HG02678 (cell line): ENCODE measurements at regions not wholly inside any gene's neighbourhood (a gene's known extent, or its start where the extent isn't known, plus 50 kb on each side); places are given as distances from the start of the nearest gene placed in this dataset.

Source experiments
- ATAC-seq: cut with Tn5 transposase; IDR thresholded peaks from one replicate; pipeline ENCODE4 v1.9.1; 2021; ENCODE audit warnings: mild to moderate bottlenecking, moderate library complexity; ENCODE audit not compliant: unreplicated experiment

- no peak for ATAC-seq
Measured at GRCh38 chr6:108734271-108734922, 113.8 kb upstream of the ARMC2 start.

DNA sequence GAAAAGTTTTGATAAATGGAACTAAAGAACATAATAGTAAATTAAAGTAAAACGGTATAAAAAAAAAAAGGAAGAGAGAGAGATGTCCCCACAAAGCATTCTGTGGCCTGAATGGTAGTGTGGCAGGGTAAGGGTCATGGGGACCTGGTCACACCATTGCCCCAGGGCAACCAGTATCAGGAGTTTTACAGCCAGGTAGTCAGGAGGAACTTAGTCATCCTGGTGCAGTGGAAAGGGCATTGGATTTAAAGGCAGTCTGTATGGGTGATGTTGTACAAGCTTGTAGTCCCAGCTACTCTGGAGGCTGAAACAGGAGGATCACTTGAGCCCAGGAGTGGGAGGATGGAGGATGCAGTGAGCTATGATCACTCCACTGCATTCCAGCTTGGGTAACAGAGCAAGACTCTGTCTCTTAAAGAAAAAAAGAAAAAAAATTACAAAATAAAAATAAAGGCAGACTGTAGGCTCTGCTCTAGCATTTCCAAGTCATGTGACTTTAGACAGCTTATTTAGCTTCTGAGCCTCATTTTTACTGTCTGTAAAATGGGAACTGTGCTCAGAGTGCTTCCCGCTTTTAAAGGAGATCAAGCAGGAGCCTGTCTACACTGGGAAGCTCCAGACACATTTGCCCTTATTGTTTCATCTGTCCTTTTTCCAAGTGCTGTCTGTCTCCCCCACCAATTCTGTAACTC, 112.8 kb upstream of the ARMC2 start:
- no peak for ATAC-seq

DNA sequence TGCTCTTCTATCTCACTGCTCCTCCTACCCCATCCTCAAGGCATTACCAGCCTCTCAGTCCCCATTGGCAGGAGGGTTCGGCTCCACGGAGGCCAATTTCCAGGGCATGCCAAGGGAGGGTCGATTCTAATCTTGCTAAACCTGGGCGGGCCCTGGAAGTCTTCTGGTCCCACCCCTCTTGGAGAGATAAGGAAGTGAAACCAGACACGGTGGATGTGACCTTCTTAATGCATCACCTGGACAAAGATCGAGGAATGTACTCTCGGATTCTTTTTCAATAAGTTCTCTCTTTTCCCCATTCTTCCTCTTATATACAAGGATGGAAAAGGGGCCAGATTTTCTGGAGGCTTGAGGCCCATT, 112.2 kb upstream of the ARMC2 start:
- ATAC-seq = no peak

DNA sequence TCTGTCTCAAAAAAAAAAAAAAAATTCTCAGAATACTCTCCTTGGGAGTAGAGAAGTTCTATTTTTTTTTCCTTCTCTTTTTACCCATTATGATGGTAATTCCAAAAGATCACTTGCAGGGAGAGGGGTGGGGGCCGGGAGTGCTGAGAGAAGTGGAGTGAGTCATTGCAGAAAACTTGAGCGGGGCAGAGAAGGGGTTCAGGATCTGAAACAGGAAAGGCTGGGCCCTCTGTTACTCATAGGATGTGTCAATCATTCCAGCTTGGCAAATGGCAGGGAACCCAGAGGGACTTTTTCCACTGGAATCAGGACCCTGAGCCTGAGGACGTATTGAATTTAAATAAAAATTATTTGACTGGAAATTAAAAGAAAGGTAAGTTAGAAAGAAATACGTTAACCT, 111.4 kb upstream of the ARMC2 start:
- no peak for ATAC-seq

DNA sequence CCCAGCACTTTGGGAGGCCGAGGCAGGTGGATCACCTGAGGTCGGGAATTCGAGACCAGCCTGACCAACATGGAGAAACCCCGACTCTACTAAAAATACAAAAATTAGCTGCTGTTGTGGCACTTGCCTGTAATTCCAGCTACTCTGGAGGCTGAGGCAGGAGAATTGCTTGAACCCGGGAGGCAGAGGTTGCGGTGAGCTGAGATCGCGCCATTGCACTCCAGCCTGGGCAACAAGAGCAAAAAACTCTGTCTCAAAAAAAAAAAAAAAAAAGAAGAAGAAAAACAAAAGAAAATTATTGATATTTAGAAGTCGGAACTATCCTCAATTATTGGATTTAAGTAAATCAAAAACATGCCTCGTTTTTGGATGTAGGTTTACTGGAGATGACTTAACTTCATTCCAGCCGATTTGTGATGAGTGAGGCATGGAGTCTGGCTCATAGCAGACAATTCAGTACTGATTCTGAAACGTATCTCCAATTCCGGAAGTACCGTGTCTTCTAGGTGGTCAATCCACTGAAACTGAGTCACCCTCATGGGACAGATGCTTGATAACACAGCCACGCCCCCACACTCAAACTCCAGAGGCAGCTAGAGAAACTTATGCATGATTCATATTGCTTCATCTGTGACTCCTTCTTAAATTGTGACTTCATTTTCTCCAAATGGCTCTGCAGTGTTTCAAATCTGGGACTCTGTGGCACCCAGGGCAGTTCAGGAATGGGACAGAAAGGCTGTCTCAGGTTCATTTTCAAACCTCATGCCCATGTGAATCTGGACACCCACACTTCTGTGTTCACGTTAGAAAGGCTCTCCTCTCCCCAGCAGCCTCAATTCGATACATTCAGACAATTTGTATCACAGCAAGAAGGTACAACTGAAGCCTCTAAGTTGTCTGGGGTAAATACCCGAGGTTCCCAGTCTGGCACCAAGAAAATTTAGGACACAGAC, 110.4 kb upstream of the ARMC2 start:
- no peak for ATAC-seq

GRCh38 chr6:108738684-108739416, 109.4 kb upstream of the ARMC2 start:
- no peak for ATAC-seq

GRCh38 chr6:108739496-108740330, 108.5 kb upstream of the ARMC2 start:
- ATAC-seq = no peak

- no peak for ATAC-seq
Measured at GRCh38 chr6:108741331-108741989, 106.8 kb upstream of the ARMC2 start.

GRCh38 chr6:108742041-108742440, 106.2 kb upstream of the ARMC2 start:
- ATAC-seq = no peak

- no peak for ATAC-seq
Measured at GRCh38 chr6:108744244-108744972, 103.8 kb upstream of the ARMC2 start.

GRCh38 chr6:108744996-108745395, 103.2 kb upstream of the ARMC2 start:
- ATAC-seq = no peak

- no peak for ATAC-seq
Measured at GRCh38 chr6:108745664-108746336, 102.4 kb upstream of the ARMC2 start.

- ATAC-seq = no peak
Measured at GRCh38 chr6:108746366-108746765, 101.9 kb upstream of the ARMC2 start.

DNA sequence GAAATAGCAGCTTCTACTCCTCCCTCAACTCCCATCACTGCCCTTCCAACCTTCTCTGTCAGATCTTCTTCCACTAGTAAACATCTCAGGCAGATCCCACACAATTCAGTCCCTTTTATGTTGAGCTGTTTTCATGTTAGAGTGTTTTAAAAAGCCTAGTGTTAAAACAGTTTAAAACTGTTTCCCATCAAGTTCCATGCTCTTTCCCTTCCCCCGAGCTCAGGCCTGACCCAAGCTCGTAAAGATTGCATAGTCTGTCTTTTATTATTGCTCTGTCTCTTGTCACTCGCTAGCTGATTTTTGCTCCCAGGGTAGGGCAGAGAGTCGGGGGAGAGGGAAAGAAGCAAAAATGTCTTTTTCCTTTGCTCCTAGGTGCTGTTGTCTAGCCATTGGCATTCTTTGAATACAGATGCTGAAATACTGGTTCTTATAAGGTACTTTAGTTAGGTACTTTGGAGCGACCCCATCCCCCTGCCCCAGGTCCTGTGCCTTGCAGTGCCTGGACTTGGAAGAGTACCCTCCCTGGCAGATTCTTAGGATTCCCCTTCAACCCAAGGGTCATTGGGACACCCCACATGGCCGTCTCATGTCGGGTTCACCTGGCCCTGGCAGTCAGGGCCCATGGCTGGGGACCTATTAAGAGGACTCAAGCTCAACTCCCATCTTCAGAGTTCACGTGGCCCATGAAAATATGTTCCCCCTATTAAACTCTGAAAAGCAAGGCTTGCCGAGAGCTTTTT, 101.2 kb upstream of the ARMC2 start:
- ATAC-seq = no peak

- ATAC-seq = no peak
Measured at GRCh38 chr6:108748055-108748454, 100.2 kb upstream of the ARMC2 start.

- no peak for ATAC-seq
Measured at GRCh38 chr6:108748959-108749358, 99.3 kb upstream of the ARMC2 start.

DNA sequence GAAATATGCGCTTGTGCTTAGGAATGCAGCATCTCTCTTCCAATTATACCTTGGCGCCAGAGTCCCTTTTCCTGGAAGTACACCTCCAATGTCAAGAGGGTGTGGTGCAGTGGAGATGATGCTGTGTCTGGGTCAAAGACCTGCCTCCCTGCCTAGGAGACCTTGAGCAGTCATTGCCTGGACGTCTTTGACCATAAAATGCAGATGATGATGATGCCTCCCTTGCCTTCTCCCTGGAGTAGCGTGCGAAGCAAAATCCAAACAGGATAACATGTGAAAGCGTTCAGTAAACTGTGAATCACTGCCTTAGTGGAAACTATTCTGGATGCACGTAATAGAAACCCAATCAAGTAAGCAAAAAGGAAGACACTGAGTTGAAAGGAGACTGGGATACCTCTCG, 97.4 kb upstream of the ARMC2 start:
- no peak for ATAC-seq

GRCh38 chr6:108751282-108751681, 96.9 kb upstream of the ARMC2 start:
- no peak for ATAC-seq
